Ovary (tissue), 3 donors: ENCODE measurements at regions not wholly inside any gene's neighbourhood (a gene's known extent, or its start where the extent isn't known, plus 50 kb on each side); places are given as distances from the start of the nearest gene placed in this dataset.

ENCODE experiments used
- EP300 ChIP-seq: sonication (generic); formaldehyde crosslinking; IDR thresholded peaks from one replicate; pipeline ENCODE4 v1.6.1; 2017; ENCODE audit warnings: antibody characterized with exemption
- POLR2A ChIP-seq: fragments of 450-650 bp; IDR thresholded peaks from one replicate; pipeline ENCODE4 v1.6.1; 2017; ENCODE audit warnings: antibody characterized with exemption, mild to moderate bottlenecking, moderate library complexity
- TF ChIP-seq, protein P1 (sequence below), 3 donors: fragments of 450-650 bp in 2 of 3; fragments of 200-600 bp in 1 of 3; IDR thresholded peaks; one replicate each; pipeline versions ENCODE4 v1.5.1 to v1.8.0; 2016 to 2022; ENCODE audit warnings: antibody characterized with exemption in 3 of 3, mild to moderate bottlenecking in 1 of 3
- donor health status: DM: no; HTN: no; CAD: no.

GRCh38 chr9:129410226-129410625 is 210.7 kb downstream of the C9orf50 start:
- TF ChIP-seq, protein P1, sequence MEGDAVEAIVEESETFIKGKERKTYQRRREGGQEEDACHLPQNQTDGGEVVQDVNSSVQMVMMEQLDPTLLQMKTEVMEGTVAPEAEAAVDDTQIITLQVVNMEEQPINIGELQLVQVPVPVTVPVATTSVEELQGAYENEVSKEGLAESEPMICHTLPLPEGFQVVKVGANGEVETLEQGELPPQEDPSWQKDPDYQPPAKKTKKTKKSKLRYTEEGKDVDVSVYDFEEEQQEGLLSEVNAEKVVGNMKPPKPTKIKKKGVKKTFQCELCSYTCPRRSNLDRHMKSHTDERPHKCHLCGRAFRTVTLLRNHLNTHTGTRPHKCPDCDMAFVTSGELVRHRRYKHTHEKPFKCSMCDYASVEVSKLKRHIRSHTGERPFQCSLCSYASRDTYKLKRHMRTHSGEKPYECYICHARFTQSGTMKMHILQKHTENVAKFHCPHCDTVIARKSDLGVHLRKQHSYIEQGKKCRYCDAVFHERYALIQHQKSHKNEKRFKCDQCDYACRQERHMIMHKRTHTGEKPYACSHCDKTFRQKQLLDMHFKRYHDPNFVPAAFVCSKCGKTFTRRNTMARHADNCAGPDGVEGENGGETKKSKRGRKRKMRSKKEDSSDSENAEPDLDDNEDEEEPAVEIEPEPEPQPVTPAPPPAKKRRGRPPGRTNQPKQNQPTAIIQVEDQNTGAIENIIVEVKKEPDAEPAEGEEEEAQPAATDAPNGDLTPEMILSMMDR (IDR thresholded peaks at IDR 0.05): no peak
- TF ChIP-seq POLR2A (no peak), EP300 (no peak)
